Kidney (tissue), 13 donors: ENCODE measurements at regions not wholly inside any gene's neighbourhood (a gene's known extent, or its start where the extent isn't known, plus 50 kb on each side); places are given as distances from the start of the nearest gene placed in this dataset.

Experiments used
- DNase-seq, 5 donors: peaks; one replicate each; pipeline ENCODE4 v3.0.0-alpha.2; 2013 to 2020
- FAIRE-seq: peaks from 2 replicates; lab custom pipeline; 2012; peaks lifted over from hg19 to GRCh38; lab: Jason Lieb, UNC
- H3K27ac ChIP-seq, 2 donors: one replicate each; pipeline ENCODE4 v1.7.0; 2013; ENCODE audit warnings: low read depth in 2 of 2, low read length in 2 of 2, inconsistent platforms in 1 of 2
- H3K27me3 ChIP-seq: one replicate; pipeline ENCODE4 v1.7.1; 2013; ENCODE audit warnings: low read length, inconsistent platforms; ENCODE audit not compliant: control insufficient read depth, insufficient read depth
- H3K36me3 ChIP-seq, 3 donors: one replicate each; pipeline versions ENCODE4 v1.7.0 to v1.7.1; 2013; ENCODE audit warnings: low read length in 3 of 3, control low read depth in 1 of 3, inconsistent platforms in 1 of 3; ENCODE audit not compliant: insufficient read depth in 3 of 3, control insufficient read depth in 2 of 3
- H3K4me1 ChIP-seq, 3 donors: one replicate each; pipeline versions ENCODE4 v1.7.0 to v1.7.1; 2013; ENCODE audit warnings: low read length in 3 of 3, inconsistent platforms in 1 of 3, low read depth in 1 of 3; ENCODE audit not compliant: control insufficient read depth in 2 of 3, insufficient read depth in 2 of 3
- H3K4me3 ChIP-seq, 3 donors: one replicate each; pipeline versions ENCODE4 v1.7.0 to v1.8.1; 2013; ENCODE audit warnings: low read length in 3 of 3, control low read depth in 1 of 3, inconsistent platforms in 1 of 3
- H3K9ac ChIP-seq, 3 donors: one replicate each; pipeline versions ENCODE4 v1.7.0 to v1.7.1; 2013; ENCODE audit warnings: low read length in 3 of 3, control low read depth in 1 of 3, inconsistent platforms in 1 of 3
- H3K9me3 ChIP-seq, 3 donors: one replicate each; pipeline versions ENCODE4 v1.7.0 to v1.7.1; 2013; ENCODE audit warnings: low read length in 3 of 3, control low read depth in 1 of 3, inconsistent platforms in 1 of 3; ENCODE audit not compliant: control insufficient read depth in 2 of 3, insufficient read depth in 1 of 3
- CTCF ChIP-seq: IDR thresholded peaks from 3 replicates; pipeline ENCODE4 v1.5.1; 2012; ENCODE audit warnings: mild to moderate bottlenecking, moderate library complexity, borderline replicate concordance; ENCODE audit not compliant: insufficient read depth; ENCODE audit errors: extremely low read depth
- intact Hi-C: fragments of 100-400 bp; cut with DNase I; formaldehyde crosslinking; loops from one replicate; pipeline ENCODE4 v1.11.1; 2022
- donor health status: control.
- donor health status: control.
- donor health status: control.
- donor health status: control.
- donor health status: control.
- donor health status: DM: yes; HTN: yes; CAD: no.
- donor health status: Normal renal cell carcinoma (clear cell type).

GRCh38 chr17:12421077-12421476, 244.6 kb upstream of the MYOCD start:
- intact Hi-C loops, result no loop called here
- Histone ChIP-seq H3K27me3 (no peaks in the 10 kb centered on the region), H3K36me3 (no peaks in the 10 kb centered on the region), H3K4me3 (no peak overlapping the region), H3K9me3 (no peaks in the 10 kb centered on the region), H3K27ac (no peak overlapping the region), H3K4me1 (no peaks in the 10 kb centered on the region), H3K9ac (no peak overlapping the region)
- DNase-seq (no peak), FAIRE-seq (no peak)
- TF ChIP-seq CTCF, result no peak

GRCh38 chr17:12421646-12422306, 243.9 kb upstream of the MYOCD start:
- no peaks in the 10 kb centered on the region for H3K36me3 ChIP-seq
- FAIRE-seq (no peak), DNase-seq (no peak)
- no peak overlapping the region for H3K27ac ChIP-seq
- no peaks in the 10 kb centered on the region for H3K9me3 ChIP-seq
- H3K27me3 ChIP-seq, result no peaks in the 10 kb centered on the region
- H3K4me1 ChIP-seq, result no peaks in the 10 kb centered on the region
- no peak overlapping the region for H3K9ac ChIP-seq
- no peak overlapping the region for H3K4me3 ChIP-seq
- intact Hi-C loops, result no loop called here
- no peak for TF ChIP-seq CTCF

GRCh38 chr17:12422651-12423050, 243.0 kb upstream of the MYOCD start:
- DNase-seq, result peak; percentile 42 to 71 (median 45)
- FAIRE-seq, result no peak
- intact Hi-C loops, result no loop called here

More at GRCh38 chr17:12422651-12423050, 243.0 kb upstream of the MYOCD start:
- no peaks in the 10 kb centered on the region for H3K27me3 ChIP-seq
- H3K27ac ChIP-seq, result no peak overlapping the region
- H3K9me3 ChIP-seq, result no peaks in the 10 kb centered on the region
- H3K36me3 ChIP-seq, result no peaks in the 10 kb centered on the region
- no peak overlapping the region for H3K4me3 ChIP-seq
- H3K9ac ChIP-seq, result no peak overlapping the region
- TF ChIP-seq CTCF, result no peak
- H3K4me1 ChIP-seq, result no peaks in the 10 kb centered on the region
